Fibroblast of mammary gland (primary cell): ENCODE measurements at regions not wholly inside any gene's neighbourhood (a gene's known extent, or its start where the extent isn't known, plus 50 kb on each side); places are given as distances from the start of the nearest gene placed in this dataset.
"Not testable (repeated sequence)": the region's sequence is repeated elsewhere in the genome, so short reads cannot be mapped to it uniquely, and the experiment has no call there.

Experiments used
- DNase-seq: peaks from one replicate; pipeline ENCODE4 v3.0.0-alpha.2; 2010; ENCODE audit warnings: low read depth
- H3K4me3 ChIP-seq: 2 replicates; pipeline ENCODE4 v1.5.1; 2011; ENCODE audit warnings: low read depth, mild to moderate bottlenecking, low read length, moderate library complexity; ENCODE audit not compliant: control insufficient read depth
- CTCF ChIP-seq: conservative IDR thresholded peaks from 2 replicates; pipeline ENCODE4 v1.5.1; 2011; ENCODE audit warnings: low read depth, low read length, inconsistent platforms; ENCODE audit not compliant: control insufficient read depth, insufficient read depth

- TF ChIP-seq CTCF = no peak
- DNase-seq = no peak
- H3K4me3 ChIP-seq = no peak overlapping the region
These were observed 220.2 kb upstream of the MAD2L1 start for GRCh38 chr4:120286813-120287212.

- TF ChIP-seq CTCF = no peak
- DNase-seq = no peak
- H3K4me3 ChIP-seq = no peak overlapping the region
These were observed 214.9 kb upstream of the MAD2L1 start for GRCh38 chr4:120281581-120281980.

GRCh38 chr4:120277391-120277790, 210.7 kb upstream of the MAD2L1 start:
- no peak overlapping the region for H3K4me3 ChIP-seq
- DNase-seq = no peak
- no peak for TF ChIP-seq CTCF

- H3K4me3 ChIP-seq = no peak overlapping the region
- DNase-seq = peak; percentile 14
- TF ChIP-seq CTCF = no peak
These were observed 200.0 kb upstream of the MAD2L1 start for GRCh38 chr4:120266602-120267001.

- DNase-seq = no peak
- no peak overlapping the region for H3K4me3 ChIP-seq
- no peak for TF ChIP-seq CTCF
These were observed 197.0 kb upstream of the MAD2L1 start for GRCh38 chr4:120263618-120264017.

- H3K4me3 ChIP-seq = no peak overlapping the region
- no peak for TF ChIP-seq CTCF
- DNase-seq = no peak
These were observed 194.5 kb upstream of the MAD2L1 start for GRCh38 chr4:120261117-120261516.

- not testable (repeated sequence) for H3K4me3 ChIP-seq, DNase-seq
These were observed 189.6 kb upstream of the MAD2L1 start for GRCh38 chr4:120256112-120256775.
